Fibroblast of lung (primary cell): ENCODE measurements at regions not wholly inside any gene's neighbourhood (a gene's known extent, or its start where the extent isn't known, plus 50 kb on each side); places are given as distances from the start of the nearest gene placed in this dataset.

Source experiments
- DNase-seq, 2 donors: peaks; one replicate each; pipeline versions ENCODE4 v3.0.0 to v3.0.0-alpha.2; 2010; ENCODE audit warnings: low read depth in 2 of 2
- H2AFZ ChIP-seq: 2 replicates; pipeline ENCODE4 v1.5.1; 2012; ENCODE audit warnings: low read length, control low read depth, inconsistent platforms
- H3K27ac ChIP-seq: 2 replicates; pipeline ENCODE4 v1.5.1; 2011; ENCODE audit warnings: low read length, control low read depth; ENCODE audit not compliant: insufficient read depth
- H3K27me3 ChIP-seq: 2 replicates; pipeline ENCODE4 v1.5.1; 2011; ENCODE audit warnings: mild to moderate bottlenecking, low read length; ENCODE audit not compliant: control insufficient read depth, insufficient read depth
- H3K36me3 ChIP-seq: 2 replicates; pipeline ENCODE4 v1.5.1; 2011; ENCODE audit warnings: low read length; ENCODE audit not compliant: control insufficient read depth, insufficient read depth
- H3K4me1 ChIP-seq: 2 replicates; pipeline ENCODE4 v1.5.1; 2011; ENCODE audit warnings: low read length; ENCODE audit not compliant: control insufficient read depth, insufficient read depth; ENCODE audit errors: extremely low read depth
- H3K4me2 ChIP-seq: 2 replicates; pipeline ENCODE4 v1.5.1; 2011; ENCODE audit warnings: low read length, control low read depth; ENCODE audit not compliant: insufficient read depth; ENCODE audit errors: extremely low read depth
- H3K4me3 ChIP-seq, 4 experiments: fragments of 200-600 bp in 1 of 4; sonication (generic) in 1 of 4; replicated peaks in 1 of 4; 2 replicates each; pipeline ENCODE4 v1.5.1; 2011 to 2016; ENCODE audit warnings: low read length in 4 of 4, low read depth in 3 of 4, mild to moderate bottlenecking in 3 of 4, control low read depth in 2 of 4, inconsistent platforms in 1 of 4, mixed read lengths in 1 of 4; ENCODE audit not compliant: insufficient read depth in 1 of 4; ENCODE audit errors: control extremely low read depth in 1 of 4
- H3K79me2 ChIP-seq: 2 replicates; pipeline ENCODE4 v1.5.1; 2012; ENCODE audit warnings: mild to moderate bottlenecking, low read length, inconsistent platforms; ENCODE audit not compliant: control insufficient read depth, insufficient read depth
- H3K9ac ChIP-seq: 2 replicates; pipeline ENCODE4 v1.5.1; 2011; ENCODE audit warnings: mild to moderate bottlenecking, low read length, control low read depth; ENCODE audit not compliant: insufficient read depth
- H3K9me3 ChIP-seq: 2 replicates; pipeline ENCODE4 v1.5.1; 2012; ENCODE audit warnings: low read depth, low read length; ENCODE audit not compliant: control insufficient read depth, insufficient read depth
- H4K20me1 ChIP-seq: 2 replicates; pipeline ENCODE4 v1.5.1; 2011; ENCODE audit warnings: low read length; ENCODE audit not compliant: control insufficient read depth, insufficient read depth; ENCODE audit errors: extremely low read depth
- CTCF ChIP-seq, 2 donors: IDR thresholded peaks in 1 of 2; conservative IDR thresholded peaks in 1 of 2; 1 replicate in 1 of 2; 2 replicates in 1 of 2; pipeline ENCODE4 v1.5.1; 2011 to 2012; ENCODE audit warnings: low read length in 2 of 2, control low read depth in 1 of 2, inconsistent platforms in 1 of 2, low read depth in 1 of 2, mild to moderate bottlenecking in 1 of 2
- EZH2 ChIP-seq: IDR thresholded peaks from 2 replicates; pipeline ENCODE4 v1.5.1; 2012; ENCODE audit warnings: low read length, control low read depth, mild to moderate bottlenecking; ENCODE audit errors: missing control alignments

- H3K9me3 ChIP-seq, result no peaks in the 10 kb centered on the region
- TF ChIP-seq EZH2, result no peak
- no peak for TF ChIP-seq CTCF (conservative IDR thresholded peaks at IDR 0.05 in 1 of 2, IDR thresholded peaks at IDR 0.05 in 1 of 2; ENCODE audit: low read depth in 1 of 2, low read length in 2 of 2)
- no peaks in the 10 kb centered on the region for H4K20me1 ChIP-seq
- no peak overlapping the region for H2AFZ ChIP-seq
- H3K4me1 ChIP-seq, result no peaks in the 10 kb centered on the region
- no peak overlapping the region for H3K4me2 ChIP-seq
- H3K27ac ChIP-seq, result no peak overlapping the region
- no peaks in the 10 kb centered on the region for H3K27me3 ChIP-seq
- H3K36me3 ChIP-seq, result no peaks in the 10 kb centered on the region
- no peak overlapping the region for H3K4me3 ChIP-seq
- H3K79me2 ChIP-seq, result no peaks in the 10 kb centered on the region
- DNase-seq, result peak in 1 of 2 donors; percentile 0
- H3K9ac ChIP-seq, result no peak overlapping the region
Observed at GRCh38 chrX:42577936-42578470, 200.0 kb downstream of the PPP1R2C start.

GRCh38 chrX:42567268-42567667, 210.7 kb downstream of the PPP1R2C start:
- H4K20me1 ChIP-seq, result no peaks in the 10 kb centered on the region
- no peaks in the 10 kb centered on the region for H3K27me3 ChIP-seq
- H3K27ac ChIP-seq, result no peak overlapping the region
- no peaks in the 10 kb centered on the region for H3K4me1 ChIP-seq
- no peak for TF ChIP-seq CTCF (conservative IDR thresholded peaks at IDR 0.05 in 1 of 2, IDR thresholded peaks at IDR 0.05 in 1 of 2; ENCODE audit: low read depth in 1 of 2, low read length in 2 of 2)
- no peak for TF ChIP-seq EZH2
- H3K4me3 ChIP-seq, result no peak overlapping the region
- H2AFZ ChIP-seq, result no peak overlapping the region
- H3K79me2 ChIP-seq, result no peaks in the 10 kb centered on the region
- no peak overlapping the region for H3K4me2 ChIP-seq
- no peaks in the 10 kb centered on the region for H3K9me3 ChIP-seq
- peak in 1 of 2 donors; percentile 14 for DNase-seq
- H3K36me3 ChIP-seq, result no peaks in the 10 kb centered on the region
- no peak overlapping the region for H3K9ac ChIP-seq

- TF ChIP-seq CTCF (conservative IDR thresholded peaks at IDR 0.05 in 1 of 2, IDR thresholded peaks at IDR 0.05 in 1 of 2; ENCODE audit: low read depth in 1 of 2, low read length in 2 of 2), result no peak
- TF ChIP-seq EZH2, result no peak
- H3K36me3 ChIP-seq, result no peaks in the 10 kb centered on the region
- no peak overlapping the region for H2AFZ ChIP-seq
- no peak overlapping the region for H3K4me2 ChIP-seq
- no peaks in the 10 kb centered on the region for H4K20me1 ChIP-seq
- no peak overlapping the region for H3K27ac ChIP-seq
- no peak overlapping the region for H3K9ac ChIP-seq
- no peaks in the 10 kb centered on the region for H3K27me3 ChIP-seq
- H3K9me3 ChIP-seq, result no peaks in the 10 kb centered on the region
- no peak overlapping the region for H3K4me3 ChIP-seq
- no peaks in the 10 kb centered on the region for H3K4me1 ChIP-seq
- no peak for DNase-seq
- no peaks in the 10 kb centered on the region for H3K79me2 ChIP-seq
Observed at GRCh38 chrX:42565739-42566138, 212.2 kb downstream of the PPP1R2C start.
